Endothelial cell of umbilical vein (primary cell): ENCODE measurements at regions not wholly inside any gene's neighbourhood (a gene's known extent, or its start where the extent isn't known, plus 50 kb on each side); places are given as distances from the start of the nearest gene placed in this dataset.

ENCODE experiments used
- BruUV-seq: library from RNA; stranded (reverse); fragments of 400-500 nt; replicated peaks from 2 replicates; lab custom pipeline; 2021; lab: Mats Ljungman, UMichigan
- CTCF ChIA-PET: fragments of 300-600, 350-600 bp; sonication (Branson Sonifier 250); formaldehyde crosslinking; loops from one replicate; lab custom pipeline; 2021; ENCODE audit warnings: antibody characterized with exemption, inconsistent platforms; lab: Charles Lee
- POLR2A ChIA-PET: fragments of 300-600, 350-600 bp; sonication (Branson Sonifier 250); formaldehyde crosslinking; loops from one replicate; lab custom pipeline; 2021; ENCODE audit warnings: antibody characterized with exemption, inconsistent platforms; lab: Charles Lee
- DNase-seq: peaks from one replicate; pipeline ENCODE4 v3.0.0-alpha.2; 2011; ENCODE audit warnings: low read depth, low spot score
- FAIRE-seq: peaks from 2 replicates; lab custom pipeline; 2011; peaks lifted over from hg19 to GRCh38; lab: Jason Lieb, UNC
- H2AFZ ChIP-seq: 2 replicates; pipeline ENCODE4 v1.6.0; 2012; ENCODE audit warnings: low read depth, low read length, control low read depth, inconsistent platforms
- H3K27ac ChIP-seq: 2 replicates; pipeline ENCODE4 v1.5.1; 2011; ENCODE audit warnings: low read depth, mild to moderate bottlenecking, control low read depth, low read length, moderate library complexity; ENCODE audit not compliant: insufficient read depth
- H3K27me3 ChIP-seq, 2 experiments: 2 replicates each; pipeline versions ENCODE4 v1.6.0 to v1.6.1; 2011; ENCODE audit warnings: low read length in 2 of 2, mixed read lengths in 1 of 2; ENCODE audit not compliant: control insufficient read depth in 2 of 2, insufficient read depth in 2 of 2
- H3K36me3 ChIP-seq, 2 experiments: 2 replicates in 1 of 2; 3 replicates in 1 of 2; pipeline ENCODE4 v1.5.1; 2011; ENCODE audit warnings: low read length in 2 of 2, mild to moderate bottlenecking in 1 of 2, moderate library complexity in 1 of 2; ENCODE audit not compliant: control insufficient read depth in 2 of 2, insufficient read depth in 2 of 2; ENCODE audit errors: extremely low read depth in 1 of 2
- H3K4me1 ChIP-seq: 3 replicates; pipeline ENCODE4 v1.5.1; 2011; ENCODE audit warnings: mild to moderate bottlenecking, low read length; ENCODE audit not compliant: control insufficient read depth, insufficient read depth; ENCODE audit errors: extremely low read depth
- H3K4me2 ChIP-seq: 2 replicates; pipeline ENCODE4 v1.6.1; 2011; ENCODE audit warnings: low read length, control low read depth, mixed read lengths; ENCODE audit not compliant: insufficient read depth
- H3K4me3 ChIP-seq, 3 experiments: fragments of 200-600 bp in 1 of 3; sonication (generic), shearing (Covaris generic) in 1 of 3; replicated peaks in 1 of 3; 2 replicates each; pipeline ENCODE4 v1.5.1; 2011 to 2016; ENCODE audit warnings: control low read depth in 3 of 3, low read length in 3 of 3, mild to moderate bottlenecking in 2 of 3, inconsistent platforms in 1 of 3, low read depth in 1 of 3, moderate library complexity in 1 of 3; ENCODE audit not compliant: insufficient read depth in 1 of 3
- H3K79me2 ChIP-seq: 2 replicates; pipeline ENCODE4 v1.6.0; 2012; ENCODE audit warnings: low read length, inconsistent platforms; ENCODE audit not compliant: control insufficient read depth, insufficient read depth
- H3K9ac ChIP-seq: replicated peaks from 2 replicates; pipeline ENCODE3; 2011; ENCODE audit warnings: low read length, control low read depth; ENCODE audit not compliant: insufficient read depth; ENCODE audit errors: extremely low read depth
- H3K9me1 ChIP-seq: replicated peaks from 3 replicates; pipeline ENCODE4 v1.6.0; 2011; ENCODE audit warnings: mild to moderate bottlenecking, low read length; ENCODE audit not compliant: control insufficient read depth, insufficient read depth; ENCODE audit errors: extremely low read depth
- H3K9me3 ChIP-seq: replicated peaks from 2 replicates; pipeline ENCODE4 v1.5.1; 2012; ENCODE audit warnings: low read length, inconsistent platforms; ENCODE audit not compliant: control insufficient read depth, insufficient read depth
- H4K20me1 ChIP-seq: replicated peaks from 2 replicates; pipeline ENCODE3; 2011; ENCODE audit warnings: mild to moderate bottlenecking, low read length; ENCODE audit not compliant: control insufficient read depth, insufficient read depth; ENCODE audit errors: extremely low read depth
- CTCF ChIP-seq, 2 donors: IDR thresholded peaks; 1 replicate in 1 of 2; 2 replicates in 1 of 2; pipeline ENCODE4 v1.5.1; 2011; ENCODE audit warnings: low read length in 2 of 2, mild to moderate bottlenecking in 2 of 2, moderate library complexity in 2 of 2, control low read depth in 1 of 2, inconsistent platforms in 1 of 2, low read depth in 1 of 2; ENCODE audit not compliant: insufficient read depth in 1 of 2; ENCODE audit errors: extremely low read depth in 1 of 2
- EZH2 ChIP-seq: IDR thresholded peaks from 2 replicates; pipeline ENCODE4 v1.6.1; 2012; ENCODE audit warnings: borderline replicate concordance, low read depth, mild to moderate bottlenecking, moderate library complexity, low read length, inconsistent platforms; ENCODE audit not compliant: severe bottlenecking
- FOS ChIP-seq: IDR thresholded peaks from 2 replicates; pipeline ENCODE4 v1.6.1; 2011; ENCODE audit warnings: mild to moderate bottlenecking, low read length, moderate library complexity, borderline replicate concordance; ENCODE audit not compliant: insufficient read depth
- GATA2 ChIP-seq: IDR thresholded peaks from 2 replicates; pipeline ENCODE4 v1.7.0; 2011; ENCODE audit warnings: low read depth, mild to moderate bottlenecking, moderate library complexity, mixed read lengths, low read length; ENCODE audit not compliant: insufficient read length, insufficient read depth
- JUN ChIP-seq: IDR thresholded peaks from 2 replicates; pipeline ENCODE4 v1.6.1; 2011; ENCODE audit warnings: borderline replicate concordance, low read depth; ENCODE audit not compliant: insufficient read length, insufficient read depth
- MAX ChIP-seq: IDR thresholded peaks from 2 replicates; pipeline ENCODE4 v1.6.1; 2011; ENCODE audit not compliant: insufficient read depth, insufficient read length
- MYC ChIP-seq: IDR thresholded peaks from one replicate; pipeline ENCODE4 v1.6.1; 2011; ENCODE audit warnings: mild to moderate bottlenecking, low read depth, low read length
- POLR2A ChIP-seq: IDR thresholded peaks from 2 replicates; pipeline ENCODE4 v1.6.1; 2012; ENCODE audit warnings: low read depth, mild to moderate bottlenecking, control low read depth, low read length
- POLR2AphosphoS5 ChIP-seq: IDR thresholded peaks from 2 replicates; pipeline ENCODE4 v1.6.1; 2012; ENCODE audit warnings: low read depth, mild to moderate bottlenecking, control low read depth, low read length, moderate library complexity; ENCODE audit not compliant: insufficient read depth
- dilution Hi-C: fragments of 300-500 bp; cut with MboI; formaldehyde crosslinking; loops from one replicate; pipeline ENCODE4 v1.15.0; 2019; ENCODE audit warnings: low sequenced_read_pairs; ENCODE audit not compliant: extremely low pct_ligation_motif_present
- intact Hi-C: fragments of 100-400 bp; cut with micrococcal nuclease; formaldehyde crosslinking; loops from one replicate; pipeline ENCODE4 v1.10.0; 2022

- ChIA-PET POLR2A (no interaction called here), CTCF (no interaction called here)
- no TSS peak for BruUV-seq
- no peak overlapping the region for H2AFZ ChIP-seq
- intact Hi-C loops, result no loop called here
- no peaks in the 10 kb centered on the region for H3K4me1 ChIP-seq
- no peaks in the 10 kb centered on the region for H4K20me1 ChIP-seq
- no peak overlapping the region for H3K4me3 ChIP-seq
- no peak overlapping the region for H3K4me2 ChIP-seq
- FAIRE-seq (no peak), DNase-seq (no peak)
- H3K9ac ChIP-seq, result no peak overlapping the region
- H3K27me3 ChIP-seq, result peaks cover 4 to 10% of the 10 kb centered on the region in 2 experiments
- dilution Hi-C loops, result no loop called here
- no peaks in the 10 kb centered on the region for H3K9me1 ChIP-seq
- no peak overlapping the region for H3K27ac ChIP-seq
- no peaks in the 10 kb centered on the region for H3K79me2 ChIP-seq
- no peaks in the 10 kb centered on the region for H3K36me3 ChIP-seq
- TF ChIP-seq JUN, result no peak
- no peak for TF ChIP-seq MYC
- no peak for TF ChIP-seq FOS
- no peak for TF ChIP-seq EZH2
- TF ChIP-seq CTCF (IDR thresholded peaks at IDR 0.05; ENCODE audit: extremely low read depth in 1 of 2, insufficient read depth in 1 of 2, low read depth in 1 of 2, low read length in 2 of 2), result no peak
- TF ChIP-seq MAX, result no peak
- no peak for TF ChIP-seq POLR2A
- TF ChIP-seq POLR2AphosphoS5, result no peak
- TF ChIP-seq GATA2, result no peak
- H3K9me3 ChIP-seq, result no peaks in the 10 kb centered on the region
Observed at GRCh38 chr9:95635986-95636671, 119.4 kb upstream of the PTCH1 start.
